Small intestine (tissue), 7 donors: ENCODE measurements at regions not wholly inside any gene's neighbourhood (a gene's known extent, or its start where the extent isn't known, plus 50 kb on each side); places are given as distances from the start of the nearest gene placed in this dataset.
A peak's percentile ranks its signal among the peaks of the same experiment; 100 is the strongest.
"Not testable (repeated sequence)": the region's sequence is repeated elsewhere in the genome, so short reads cannot be mapped to it uniquely, and the experiment has no call there.

Experiments used
- DNase-seq, 2 donors: peaks; one replicate each; pipeline versions ENCODE4 v3.0.0 to v3.0.0-alpha.2; 2013
- FAIRE-seq: peaks from 2 replicates; lab custom pipeline; 2012; peaks lifted over from hg19 to GRCh38; lab: Jason Lieb, UNC
- H3K27ac ChIP-seq, 3 donors: one replicate each; pipeline ENCODE4 v1.5.1; 2013; ENCODE audit warnings: low read length in 2 of 3, mild to moderate bottlenecking in 2 of 3, control low read depth in 1 of 3, inconsistent platforms in 1 of 3, low read depth in 1 of 3, moderate library complexity in 1 of 3
- H3K27me3 ChIP-seq, 3 donors: one replicate each; pipeline ENCODE4 v1.6.1; 2013; ENCODE audit warnings: low read length in 3 of 3, inconsistent platforms in 1 of 3; ENCODE audit not compliant: control insufficient read depth in 3 of 3, insufficient read depth in 3 of 3
- H3K36me3 ChIP-seq, 3 donors: one replicate each; pipeline ENCODE4 v1.6.1; 2013; ENCODE audit warnings: low read length in 3 of 3, inconsistent platforms in 1 of 3, low read depth in 1 of 3, mild to moderate bottlenecking in 1 of 3, moderate library complexity in 1 of 3; ENCODE audit not compliant: control insufficient read depth in 3 of 3, insufficient read depth in 2 of 3
- H3K4me1 ChIP-seq, 3 donors: one replicate each; pipeline ENCODE4 v1.6.1; 2013; ENCODE audit warnings: low read length in 2 of 3, inconsistent platforms in 1 of 3, low read depth in 1 of 3, mild to moderate bottlenecking in 1 of 3, moderate library complexity in 1 of 3; ENCODE audit not compliant: control insufficient read depth in 3 of 3, insufficient read depth in 2 of 3
- H3K4me3 ChIP-seq, 3 donors: one replicate each; pipeline ENCODE4 v1.5.1; 2013; ENCODE audit warnings: low read length in 3 of 3, control low read depth in 1 of 3, inconsistent platforms in 1 of 3, low read depth in 1 of 3, mild to moderate bottlenecking in 1 of 3, moderate library complexity in 1 of 3
- H3K9me3 ChIP-seq, 2 donors: one replicate each; pipeline ENCODE4 v1.6.1; 2013; ENCODE audit warnings: low read depth in 1 of 2, low read length in 1 of 2; ENCODE audit not compliant: control insufficient read depth in 2 of 2, insufficient read depth in 1 of 2
- WGBS, 3 donors: extraction: QIAGEN DNeasy Blood & Tissue Kit; methylation state at CpG; one replicate each; pipeline ENCODE4 v1.1.7; 2013; 5-methylcytosine and 5-hydroxymethylcytosine counted together
- donor health status: healthy with polysubstance abuse.
- donor health status: control.
- donor health status: control.
- donor health status: Bipolar disorder and iron deficiency.
- donor health status: healthy.

DNA sequence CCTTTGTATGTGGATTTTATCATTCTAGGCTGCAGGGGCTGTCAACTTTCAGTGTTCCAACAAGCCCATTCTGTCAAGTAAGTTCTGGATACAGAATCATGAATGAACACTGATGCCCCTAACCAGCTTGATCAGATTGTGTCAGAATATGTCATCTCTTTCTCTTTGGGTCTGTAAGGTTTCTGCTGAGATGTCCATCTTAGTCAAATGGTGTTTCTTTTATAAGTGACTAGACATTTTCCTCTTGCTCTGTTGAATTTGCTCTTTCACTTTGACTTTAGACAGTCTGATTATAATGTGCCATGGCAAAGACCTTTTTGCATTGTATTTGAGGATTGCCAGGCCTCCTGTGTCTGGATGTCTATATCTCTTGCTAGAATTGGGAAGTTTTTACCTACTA is 660.9 kb upstream of the CBLB start:
- no peak for FAIRE-seq
- DNase-seq: no peak
- no peaks in the 10 kb centered on the region for H3K4me1 ChIP-seq
- H3K27me3 ChIP-seq: no peaks in the 10 kb centered on the region
- H3K9me3 ChIP-seq: no peaks in the 10 kb centered on the region
- H3K4me3 ChIP-seq: no peak overlapping the region
- no peak overlapping the region for H3K27ac ChIP-seq
- H3K36me3 ChIP-seq: no peaks in the 10 kb centered on the region

DNA sequence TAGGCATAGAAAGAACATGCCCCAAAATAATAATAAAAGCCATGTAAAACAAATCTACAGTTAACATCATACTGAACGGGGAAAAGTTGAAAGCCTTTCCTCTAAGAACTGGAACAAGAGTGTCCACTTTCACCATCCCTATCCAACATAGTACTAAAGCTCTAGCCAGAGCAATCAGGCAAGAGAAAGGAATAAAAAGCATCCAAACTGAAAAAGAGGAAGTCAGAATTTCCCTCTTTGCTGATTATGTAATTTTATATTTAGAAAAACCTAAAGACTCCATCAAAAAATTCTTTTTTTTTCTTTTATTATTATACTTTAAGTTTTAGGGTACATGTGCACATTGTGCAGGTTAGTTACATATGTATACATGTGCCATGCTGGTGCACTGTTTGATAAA is 661.6 kb upstream of the CBLB start:
- H3K4me3 ChIP-seq: no peak overlapping the region
- H3K27ac ChIP-seq: no peak overlapping the region
- no peak for DNase-seq
- no peaks in the 10 kb centered on the region for H3K36me3 ChIP-seq
- H3K9me3 ChIP-seq: no peaks in the 10 kb centered on the region
- FAIRE-seq: no peak
- 83 to 100% (median 85%) methylated on average over 1 of the region's 1 CpG for WGBS, 3 donors
- no peaks in the 10 kb centered on the region for H3K4me1 ChIP-seq
- no peaks in the 10 kb centered on the region for H3K27me3 ChIP-seq

- not testable (repeated sequence) for H3K36me3 ChIP-seq, H3K27me3 ChIP-seq, H3K4me3 ChIP-seq, FAIRE-seq, H3K27ac ChIP-seq, H3K4me1 ChIP-seq, H3K9me3 ChIP-seq, DNase-seq
- WGBS, 3 donors: 80 to 87% (median 87%) methylated on average over 5 of the region's 5 CpGs
These were observed 663.0 kb upstream of the CBLB start for GRCh38 chr3:106531771-106532329.

- no peak overlapping the region for H3K27ac ChIP-seq
- no peaks in the 10 kb centered on the region for H3K4me1 ChIP-seq
- FAIRE-seq (no peak), DNase-seq (no peak)
- whole genome bisulfite sequencing, 3 donors: 79 to 82% (median 81%) methylated on average over 5 of the region's 5 CpGs
- H3K4me3 ChIP-seq: no peak overlapping the region
- no peaks in the 10 kb centered on the region for H3K36me3 ChIP-seq
- H3K9me3 ChIP-seq: no peaks in the 10 kb centered on the region
- H3K27me3 ChIP-seq: no peaks in the 10 kb centered on the region
These were observed 664.4 kb upstream of the CBLB start for GRCh38 chr3:106533093-106533787.

DNA sequence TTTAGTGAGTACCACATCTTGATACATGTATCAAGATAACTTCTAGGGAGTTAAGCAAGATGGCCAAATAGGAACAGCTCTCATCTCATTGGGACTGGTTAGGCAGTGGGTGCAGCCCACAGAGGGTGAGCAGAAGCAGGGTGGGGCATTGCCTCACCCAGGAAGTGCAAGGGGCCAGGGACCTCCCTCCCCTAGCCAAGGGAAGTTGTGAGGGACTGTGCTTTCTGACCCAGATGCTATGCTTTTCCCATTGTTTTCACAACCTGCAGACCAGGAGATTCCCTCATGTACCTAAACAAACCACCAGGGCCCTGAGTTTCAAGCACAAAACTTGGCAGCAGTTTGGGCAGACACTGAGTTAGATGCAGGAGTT is 665.0 kb upstream of the CBLB start:
- H3K4me3 ChIP-seq: no peak overlapping the region
- no peaks in the 10 kb centered on the region for H3K27me3 ChIP-seq
- H3K4me1 ChIP-seq: no peaks in the 10 kb centered on the region
- no peaks in the 10 kb centered on the region for H3K9me3 ChIP-seq
- H3K27ac ChIP-seq: no peak overlapping the region
- DNase-seq (no peak), FAIRE-seq (no peak)
- H3K36me3 ChIP-seq: no peaks in the 10 kb centered on the region

GRCh38 chr3:106534206-106534605 is 665.4 kb upstream of the CBLB start:
- Histone ChIP-seq H3K9me3 (no peaks in the 10 kb centered on the region), H3K4me3 (no peak overlapping the region), H3K36me3 (no peaks in the 10 kb centered on the region), H3K4me1 (no peaks in the 10 kb centered on the region), H3K27ac (no peak overlapping the region), H3K27me3 (no peaks in the 10 kb centered on the region)
- no peak for FAIRE-seq
- peak in 1 of 2 donors; percentile 18 for DNase-seq
- 78 to 87% (median 82%) methylated on average over 9 of the region's 9 CpGs for WGBS, 3 donors

GRCh38 chr3:106540743-106541142 is 671.9 kb upstream of the CBLB start:
- no peaks in the 10 kb centered on the region for H3K27me3 ChIP-seq
- no peaks in the 10 kb centered on the region for H3K36me3 ChIP-seq
- H3K9me3 ChIP-seq: no peaks in the 10 kb centered on the region
- no peak for FAIRE-seq
- H3K27ac ChIP-seq: no peak overlapping the region
- no peaks in the 10 kb centered on the region for H3K4me1 ChIP-seq
- no peak overlapping the region for H3K4me3 ChIP-seq
- no peak for DNase-seq
- whole genome bisulfite sequencing, 3 donors: 85 to 94% (median 94%) methylated on average over 3 of the region's 3 CpGs

DNA sequence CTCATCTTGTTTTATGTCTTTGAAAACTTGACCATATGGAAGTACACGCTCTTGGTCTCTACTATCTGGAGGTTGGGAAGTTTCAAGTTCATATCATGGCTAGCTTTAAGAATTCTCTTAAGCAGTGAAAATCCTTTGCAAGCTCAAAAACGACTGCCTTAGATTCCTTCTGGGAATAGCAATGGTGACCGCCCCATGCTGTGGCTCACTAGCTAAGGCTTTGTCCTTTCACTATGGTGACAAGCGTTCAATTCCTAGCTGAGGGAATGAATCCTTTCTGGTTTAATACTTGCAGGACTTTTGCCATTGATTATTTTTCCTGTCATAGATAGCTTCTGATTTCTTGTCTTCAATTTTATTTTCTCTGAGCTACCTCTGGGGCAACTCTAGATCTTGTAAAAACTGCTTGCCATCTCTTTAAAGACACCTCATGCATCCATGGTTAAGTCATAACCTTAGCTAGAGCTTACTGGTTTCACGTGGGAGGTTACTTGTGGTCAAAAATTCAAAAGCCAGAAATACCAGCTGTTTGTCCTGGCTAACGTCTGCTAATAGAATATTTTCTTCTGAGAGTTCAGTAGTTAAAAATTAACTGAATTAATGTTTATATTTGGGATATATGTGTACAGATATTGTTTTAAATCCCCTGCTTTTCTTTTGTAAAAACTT is 673.4 kb upstream of the CBLB start:
- H3K4me1 ChIP-seq: no peaks in the 10 kb centered on the region
- no peak overlapping the region for H3K4me3 ChIP-seq
- no peaks in the 10 kb centered on the region for H3K9me3 ChIP-seq
- DNase-seq (no peak), FAIRE-seq (no peak)
- H3K36me3 ChIP-seq: no peaks in the 10 kb centered on the region
- no peak overlapping the region for H3K27ac ChIP-seq
- 55 to 67% (median 60%) methylated on average over 6 of the region's 6 CpGs for WGBS, 3 donors
- H3K27me3 ChIP-seq: no peaks in the 10 kb centered on the region
